Activated naive CD8-positive, alpha-beta T cell treated with anti-CD3 and anti-CD28 coated beads, Interleukin-2, amount 50 U/mL, for 24 hours (primary cell): ENCODE measurements at regions not wholly inside any gene's neighbourhood (a gene's known extent, or its start where the extent isn't known, plus 50 kb on each side); places are given as distances from the start of the nearest gene placed in this dataset.
"Not testable (repeated sequence)": the region's sequence is repeated elsewhere in the genome, so short reads cannot be mapped to it uniquely, and the experiment has no call there.

ENCODE experiments used
- ATAC-seq: fragments of 150-1000 bp; cut with Tn5 transposase; one replicate; pipeline ENCODE4 v1.10.0; 2021
- DNase-seq: peaks from one replicate; pipeline ENCODE4 v3.0.0; 2021
- H3K27ac Mint-ChIP-seq: one replicate; pipeline ENCODE4 v1.8.0; 2021; ENCODE audit warnings: mild to moderate bottlenecking, mixed read lengths
- H3K27me3 Mint-ChIP-seq: one replicate; pipeline ENCODE4 v1.8.0; 2021; ENCODE audit warnings: mixed read lengths
- H3K36me3 Mint-ChIP-seq: one replicate; pipeline ENCODE4 v1.8.0; 2021; ENCODE audit warnings: low read depth, mixed read lengths
- H3K4me1 Mint-ChIP-seq: one replicate; pipeline ENCODE4 v1.8.0; 2021; ENCODE audit warnings: mixed read lengths
- H3K4me3 Mint-ChIP-seq: one replicate; pipeline ENCODE4 v1.8.0; 2021; ENCODE audit warnings: mild to moderate bottlenecking, moderate library complexity, mixed read lengths
- H3K9me3 Mint-ChIP-seq: one replicate; pipeline ENCODE4 v1.8.0; 2021; ENCODE audit warnings: mixed read lengths

GRCh38 chr10:28897617-28898464 lies 220.5 kb downstream of the BAMBI start:
- H3K9me3 Mint-ChIP-seq: no peaks in the 10 kb centered on the region
- H3K27ac Mint-ChIP-seq: no peak overlapping the region
- no peaks in the 10 kb centered on the region for H3K4me1 Mint-ChIP-seq
- H3K4me3 Mint-ChIP-seq: no peak overlapping the region
- H3K27me3 Mint-ChIP-seq: peaks cover 1% of the 10 kb centered on the region
- no peak for DNase-seq
- ATAC-seq: no peak
- H3K36me3 Mint-ChIP-seq: no peaks in the 10 kb centered on the region

DNA sequence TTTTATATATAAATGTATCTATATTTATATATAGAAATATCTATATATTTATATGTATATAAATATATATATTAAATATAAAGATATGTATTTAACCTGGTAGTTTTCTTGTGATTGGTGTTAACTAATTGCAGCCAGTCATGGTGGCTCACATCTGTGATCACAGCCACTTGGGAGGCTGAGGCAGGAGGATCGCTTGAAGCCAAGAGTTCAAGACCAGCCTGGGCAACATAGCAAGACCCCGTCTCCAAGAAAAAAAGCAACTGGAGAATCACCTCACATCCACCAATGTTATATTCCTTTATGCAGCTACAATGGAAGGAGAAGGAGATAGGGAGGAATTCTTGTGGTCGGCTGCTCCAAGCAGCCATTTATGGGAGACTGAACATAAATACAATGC lies 224.9 kb downstream of the BAMBI start:
- H3K4me3 Mint-ChIP-seq: no peak overlapping the region
- ATAC-seq (no peak), DNase-seq (no peak)
- no peaks in the 10 kb centered on the region for H3K4me1 Mint-ChIP-seq
- peaks cover 1% of the 10 kb centered on the region for H3K27me3 Mint-ChIP-seq
- H3K27ac Mint-ChIP-seq: no peak overlapping the region
- H3K9me3 Mint-ChIP-seq: no peaks in the 10 kb centered on the region
- H3K36me3 Mint-ChIP-seq: no peaks in the 10 kb centered on the region

- H3K27ac Mint-ChIP-seq: no peak overlapping the region
- no peaks in the 10 kb centered on the region for H3K9me3 Mint-ChIP-seq
- H3K27me3 Mint-ChIP-seq: peaks cover 1% of the 10 kb centered on the region
- no peaks in the 10 kb centered on the region for H3K36me3 Mint-ChIP-seq
- no peak overlapping the region for H3K4me3 Mint-ChIP-seq
- ATAC-seq (no peak), DNase-seq (no peak)
- H3K4me1 Mint-ChIP-seq: no peaks in the 10 kb centered on the region
Measured at GRCh38 chr10:28903063-28903462, 225.7 kb downstream of the BAMBI start.

- Mint-ChIP-seq H3K27ac (no peak overlapping the region), H3K9me3 (no peaks in the 10 kb centered on the region), H3K36me3 (no peaks in the 10 kb centered on the region), H3K4me3 (no peak overlapping the region), H3K4me1 (no peaks in the 10 kb centered on the region), H3K27me3 (peaks cover 1% of the 10 kb centered on the region)
- no peak for ATAC-seq
- DNase-seq: no peak
Measured at GRCh38 chr10:28903736-28904135, 226.4 kb downstream of the BAMBI start.

DNA sequence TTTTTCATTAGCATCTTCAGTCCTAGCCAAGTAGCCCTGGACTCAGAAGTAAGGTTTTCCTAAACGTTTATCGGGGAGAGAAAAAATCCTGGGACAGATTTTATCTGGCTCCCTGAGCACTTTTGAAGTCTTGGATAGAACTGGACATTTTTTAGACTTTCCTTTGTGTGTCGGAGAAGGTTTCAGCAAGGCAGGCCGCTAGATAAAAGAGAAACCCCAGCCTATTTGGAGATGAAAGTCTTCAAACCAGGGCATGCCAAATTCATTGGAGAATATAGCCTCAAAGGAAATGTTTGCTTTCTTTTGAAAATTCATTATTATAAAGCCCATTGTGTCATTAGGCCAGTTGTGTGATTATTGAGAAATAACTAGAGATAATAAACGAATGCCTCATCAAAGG lies 228.1 kb downstream of the BAMBI start:
- Mint-ChIP-seq H3K27ac (no peak overlapping the region), H3K36me3 (no peaks in the 10 kb centered on the region), H3K9me3 (no peaks in the 10 kb centered on the region), H3K27me3 (peaks cover 1% of the 10 kb centered on the region), H3K4me3 (no peak overlapping the region), H3K4me1 (no peaks in the 10 kb centered on the region)
- no peak for ATAC-seq
- DNase-seq: no peak

- ATAC-seq (no peak), DNase-seq (no peak)
- Mint-ChIP-seq H3K27ac (no peak overlapping the region), H3K4me3 (no peak overlapping the region), H3K9me3 (no peaks in the 10 kb centered on the region), H3K27me3 (peaks cover 1% of the 10 kb centered on the region), H3K4me1 (no peaks in the 10 kb centered on the region), H3K36me3 (no peaks in the 10 kb centered on the region)
Measured at GRCh38 chr10:28906011-28906411, 228.7 kb downstream of the BAMBI start.

DNA sequence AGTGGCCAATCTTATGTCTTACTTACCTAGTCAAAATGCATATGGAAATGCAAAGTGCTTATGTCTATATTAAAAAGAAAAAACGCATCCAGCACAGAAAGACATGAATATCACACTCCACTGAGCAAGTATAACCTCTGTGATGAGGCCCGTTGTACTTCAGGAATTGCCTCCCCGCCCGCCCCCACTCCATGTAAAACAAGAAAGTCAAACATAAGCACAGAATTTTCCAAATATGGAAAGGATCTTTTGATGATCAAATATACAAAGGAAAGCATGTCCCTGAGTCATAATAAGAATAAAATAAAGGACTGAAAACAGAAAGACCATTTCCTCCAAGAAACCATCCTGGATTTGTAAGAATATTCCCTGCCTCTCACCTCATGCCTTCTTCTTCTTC lies 229.1 kb downstream of the BAMBI start:
- no peaks in the 10 kb centered on the region for H3K9me3 Mint-ChIP-seq
- H3K27me3 Mint-ChIP-seq: peaks cover under 1% of the 10 kb centered on the region
- no peak for DNase-seq
- H3K27ac Mint-ChIP-seq: no peak overlapping the region
- no peaks in the 10 kb centered on the region for H3K36me3 Mint-ChIP-seq
- no peak for ATAC-seq
- no peaks in the 10 kb centered on the region for H3K4me1 Mint-ChIP-seq
- H3K4me3 Mint-ChIP-seq: no peak overlapping the region

DNA sequence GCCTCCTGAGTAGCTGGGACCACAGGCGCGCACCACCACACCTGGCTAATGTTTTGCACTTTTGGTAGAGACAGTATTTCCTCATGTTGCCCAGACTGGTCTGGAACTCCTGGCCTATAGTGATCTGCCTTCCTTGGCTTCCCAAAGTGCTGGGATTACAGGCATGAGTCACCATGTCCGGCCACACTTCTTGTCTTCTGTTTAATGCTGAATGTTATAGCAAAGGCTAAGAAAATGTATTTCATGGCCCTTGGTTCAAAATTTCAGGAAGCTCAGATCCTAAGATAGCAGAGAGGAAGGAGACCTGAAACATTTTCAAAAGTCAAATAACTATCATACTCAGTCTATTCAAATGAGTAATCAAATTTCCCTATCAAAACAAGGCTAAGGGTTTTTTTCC lies 229.6 kb downstream of the BAMBI start:
- Mint-ChIP-seq H3K4me1 (no peaks in the 10 kb centered on the region), H3K36me3 (no peaks in the 10 kb centered on the region), H3K4me3 (no peak overlapping the region), H3K27me3 (no peaks in the 10 kb centered on the region), H3K9me3 (no peaks in the 10 kb centered on the region), H3K27ac (no peak overlapping the region)
- ATAC-seq (no peak), DNase-seq (no peak)

DNA sequence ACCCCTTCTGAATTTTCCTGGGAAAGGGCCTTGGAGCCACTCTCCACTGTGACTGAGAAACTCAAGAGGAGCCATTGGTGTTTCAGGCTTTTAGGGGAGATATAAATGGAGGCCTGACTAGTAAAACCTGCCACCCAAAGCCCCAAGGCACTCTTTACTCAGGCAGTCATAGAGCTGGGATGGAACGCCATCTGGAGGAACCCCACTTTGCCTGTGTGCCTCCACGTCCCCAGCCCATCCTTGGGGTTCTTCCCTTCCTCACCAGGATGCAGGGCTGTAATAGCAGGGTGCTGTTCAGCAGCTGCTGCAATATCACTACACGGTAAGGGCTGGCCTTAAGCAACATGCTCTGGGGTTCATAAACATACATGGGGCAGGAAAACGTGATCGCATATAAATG lies 232.6 kb downstream of the BAMBI start:
- H3K36me3 Mint-ChIP-seq: no peaks in the 10 kb centered on the region
- H3K9me3 Mint-ChIP-seq: no peaks in the 10 kb centered on the region
- H3K4me3 Mint-ChIP-seq: no peak overlapping the region
- no peak for ATAC-seq
- no peaks in the 10 kb centered on the region for H3K27me3 Mint-ChIP-seq
- no peak for DNase-seq
- no peaks in the 10 kb centered on the region for H3K4me1 Mint-ChIP-seq
- no peak overlapping the region for H3K27ac Mint-ChIP-seq

- no peaks in the 10 kb centered on the region for H3K36me3 Mint-ChIP-seq
- no peaks in the 10 kb centered on the region for H3K4me1 Mint-ChIP-seq
- no peak overlapping the region for H3K27ac Mint-ChIP-seq
- ATAC-seq (no peak), DNase-seq (no peak)
- no peaks in the 10 kb centered on the region for H3K27me3 Mint-ChIP-seq
- no peaks in the 10 kb centered on the region for H3K9me3 Mint-ChIP-seq
- no peak overlapping the region for H3K4me3 Mint-ChIP-seq
Measured at GRCh38 chr10:28910956-28911355, 233.6 kb downstream of the BAMBI start.

DNA sequence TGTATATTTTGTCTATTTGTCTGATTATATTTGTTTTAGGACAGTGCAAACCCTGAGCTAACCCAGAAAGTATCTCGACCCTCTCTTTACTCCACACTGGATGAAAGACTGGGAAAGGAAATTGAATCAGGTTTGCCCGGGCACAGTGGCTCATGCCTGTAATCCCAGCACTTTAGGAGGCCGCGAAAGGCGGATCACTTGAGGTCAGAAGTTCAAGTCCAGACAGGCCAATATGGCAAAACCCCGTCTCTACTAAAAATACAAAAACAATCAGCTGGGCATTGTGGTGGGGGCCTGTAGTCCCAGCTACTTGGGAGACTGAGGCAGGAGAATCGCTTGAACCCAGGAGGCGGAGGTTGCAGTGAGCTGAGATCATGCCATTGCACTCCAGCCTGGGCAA lies 234.2 kb downstream of the BAMBI start:
- not testable (repeated sequence) for H3K27me3 Mint-ChIP-seq, H3K4me1 Mint-ChIP-seq, ATAC-seq, H3K4me3 Mint-ChIP-seq, H3K36me3 Mint-ChIP-seq, H3K9me3 Mint-ChIP-seq, DNase-seq, H3K27ac Mint-ChIP-seq

DNA sequence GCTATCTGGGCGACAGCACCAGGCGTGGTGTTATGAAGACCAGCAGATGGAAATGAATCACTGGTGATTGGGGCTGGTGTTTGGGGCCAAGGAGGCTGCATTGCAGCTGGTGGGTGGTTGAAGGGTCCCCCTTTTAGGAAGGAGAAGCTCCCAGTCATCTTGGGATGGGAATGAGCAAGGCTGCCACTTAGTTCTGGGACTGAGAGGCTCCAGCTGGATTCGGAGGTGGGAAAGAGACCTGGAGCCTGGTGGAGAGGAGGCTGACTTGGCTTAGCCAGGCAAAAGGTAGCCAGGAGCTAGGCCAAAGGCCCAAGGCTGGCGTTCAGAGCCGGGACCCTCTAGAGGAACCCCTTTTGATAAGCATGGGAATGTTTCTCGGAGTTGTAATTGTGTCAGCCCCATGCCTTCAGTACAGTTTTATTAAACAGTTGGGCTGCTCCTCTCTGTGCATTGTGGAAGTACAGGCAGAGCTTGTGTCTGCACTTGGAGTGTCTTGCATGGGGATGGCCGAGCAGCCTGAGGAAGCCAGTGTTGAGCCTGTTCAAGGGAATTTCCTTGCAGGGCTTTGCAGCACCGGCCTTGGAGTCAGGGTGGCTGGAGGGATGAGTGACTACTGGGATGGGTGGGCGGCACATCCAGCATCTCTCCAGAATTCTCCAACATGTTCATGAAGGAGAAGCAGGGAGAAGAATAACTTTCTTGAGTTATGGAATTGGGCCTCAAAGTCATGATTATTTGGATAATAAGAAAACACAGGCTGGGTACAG lies 234.9 kb downstream of the BAMBI start:
- no peaks in the 10 kb centered on the region for H3K27me3 Mint-ChIP-seq
- H3K4me3 Mint-ChIP-seq: no peak overlapping the region
- H3K27ac Mint-ChIP-seq: no peak overlapping the region
- DNase-seq (no peak), ATAC-seq (no peak)
- H3K9me3 Mint-ChIP-seq: no peaks in the 10 kb centered on the region
- no peaks in the 10 kb centered on the region for H3K36me3 Mint-ChIP-seq
- no peaks in the 10 kb centered on the region for H3K4me1 Mint-ChIP-seq

- H3K4me1 Mint-ChIP-seq: no peaks in the 10 kb centered on the region
- no peak overlapping the region for H3K27ac Mint-ChIP-seq
- ATAC-seq: no peak
Measured at GRCh38 chr10:28913436-28914237, 236.3 kb downstream of the BAMBI start.

DNA sequence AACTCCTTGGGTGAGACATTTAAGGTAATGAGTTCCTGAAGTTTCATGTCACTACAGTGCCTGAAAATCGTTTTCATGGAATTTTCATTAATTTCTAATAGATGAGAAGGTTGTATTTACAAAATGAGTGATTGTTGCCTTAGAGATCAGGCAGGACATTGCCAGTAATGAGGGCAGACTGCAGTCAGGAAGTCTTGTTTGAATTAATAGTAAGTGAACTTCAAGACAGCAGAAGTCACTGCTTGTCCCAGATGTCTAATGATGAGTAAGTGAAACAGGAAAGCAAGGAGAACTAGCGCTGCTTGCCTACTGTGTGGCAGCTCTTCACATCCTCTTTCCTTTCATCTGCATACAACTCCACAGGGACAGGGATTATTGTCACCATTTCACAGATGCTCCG lies 237.4 kb downstream of the BAMBI start:
- no peaks in the 10 kb centered on the region for H3K36me3 Mint-ChIP-seq
- H3K4me3 Mint-ChIP-seq: no peak overlapping the region
- no peaks in the 10 kb centered on the region for H3K9me3 Mint-ChIP-seq
- H3K27ac Mint-ChIP-seq: no peak overlapping the region
- ATAC-seq (no peak), DNase-seq (no peak)
- H3K4me1 Mint-ChIP-seq: no peaks in the 10 kb centered on the region
- no peaks in the 10 kb centered on the region for H3K27me3 Mint-ChIP-seq

More at GRCh38 chr10:28913436-28914237, 236.3 kb downstream of the BAMBI start:
- Mint-ChIP-seq H3K9me3 (no peaks in the 10 kb centered on the region), H3K36me3 (no peaks in the 10 kb centered on the region), H3K4me3 (no peak overlapping the region), H3K27me3 (no peaks in the 10 kb centered on the region)
- no peak for DNase-seq
